ENCODE measurements at regions not wholly inside any gene's neighbourhood (a gene's known extent, or its start where the extent isn't known, plus 50 kb on each side); places are given as distances from the start of the nearest gene placed in this dataset.

DNA sequence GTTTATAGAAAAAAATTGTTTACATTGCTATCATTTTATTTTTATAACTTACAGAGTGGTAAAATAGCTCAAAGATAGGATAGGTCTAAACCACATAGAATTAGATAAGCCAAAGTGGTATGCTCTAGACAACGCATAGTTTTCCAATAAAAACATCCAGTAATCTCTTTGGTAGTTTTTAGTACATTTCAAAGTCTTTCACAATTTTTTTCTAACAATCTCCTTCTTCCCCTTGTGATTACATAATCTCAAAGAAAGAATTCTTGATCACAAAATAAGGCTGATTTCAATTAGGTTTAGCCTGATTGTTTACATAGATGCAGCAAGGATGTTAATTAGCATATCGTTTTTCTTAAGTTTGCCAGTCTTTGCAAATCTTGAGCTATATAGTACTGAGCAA lies 460.0 kb downstream of the FUT8 start:
- TF ChIP-seq, protein P1, sequence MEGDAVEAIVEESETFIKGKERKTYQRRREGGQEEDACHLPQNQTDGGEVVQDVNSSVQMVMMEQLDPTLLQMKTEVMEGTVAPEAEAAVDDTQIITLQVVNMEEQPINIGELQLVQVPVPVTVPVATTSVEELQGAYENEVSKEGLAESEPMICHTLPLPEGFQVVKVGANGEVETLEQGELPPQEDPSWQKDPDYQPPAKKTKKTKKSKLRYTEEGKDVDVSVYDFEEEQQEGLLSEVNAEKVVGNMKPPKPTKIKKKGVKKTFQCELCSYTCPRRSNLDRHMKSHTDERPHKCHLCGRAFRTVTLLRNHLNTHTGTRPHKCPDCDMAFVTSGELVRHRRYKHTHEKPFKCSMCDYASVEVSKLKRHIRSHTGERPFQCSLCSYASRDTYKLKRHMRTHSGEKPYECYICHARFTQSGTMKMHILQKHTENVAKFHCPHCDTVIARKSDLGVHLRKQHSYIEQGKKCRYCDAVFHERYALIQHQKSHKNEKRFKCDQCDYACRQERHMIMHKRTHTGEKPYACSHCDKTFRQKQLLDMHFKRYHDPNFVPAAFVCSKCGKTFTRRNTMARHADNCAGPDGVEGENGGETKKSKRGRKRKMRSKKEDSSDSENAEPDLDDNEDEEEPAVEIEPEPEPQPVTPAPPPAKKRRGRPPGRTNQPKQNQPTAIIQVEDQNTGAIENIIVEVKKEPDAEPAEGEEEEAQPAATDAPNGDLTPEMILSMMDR (conservative IDR thresholded peaks at IDR 0.05), result no peak
- no peak overlapping the region for H3K27ac ChIP-seq

DNA sequence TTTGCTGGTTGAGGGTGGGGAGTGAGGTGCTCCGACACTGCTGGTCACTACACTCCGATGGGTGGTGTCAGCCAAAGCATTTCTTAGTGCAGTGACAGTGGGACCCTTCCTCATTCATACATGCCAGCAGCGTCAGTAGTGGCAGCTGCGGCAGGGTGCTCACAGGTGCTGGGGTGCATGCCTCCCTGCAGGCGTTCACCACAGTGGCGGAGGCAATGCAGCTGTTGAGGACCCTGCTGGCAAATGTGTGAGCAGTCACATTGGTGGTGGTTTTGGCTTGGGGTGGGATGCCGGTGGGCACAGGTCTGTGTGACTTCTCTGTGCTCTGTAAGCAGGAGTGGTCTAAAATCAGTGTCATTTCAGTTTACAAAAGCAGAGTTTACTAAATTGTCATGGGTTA lies 464.6 kb downstream of the FUT8 start:
- TF ChIP-seq, protein P1 (conservative IDR thresholded peaks at IDR 0.05), result no peak

DNA sequence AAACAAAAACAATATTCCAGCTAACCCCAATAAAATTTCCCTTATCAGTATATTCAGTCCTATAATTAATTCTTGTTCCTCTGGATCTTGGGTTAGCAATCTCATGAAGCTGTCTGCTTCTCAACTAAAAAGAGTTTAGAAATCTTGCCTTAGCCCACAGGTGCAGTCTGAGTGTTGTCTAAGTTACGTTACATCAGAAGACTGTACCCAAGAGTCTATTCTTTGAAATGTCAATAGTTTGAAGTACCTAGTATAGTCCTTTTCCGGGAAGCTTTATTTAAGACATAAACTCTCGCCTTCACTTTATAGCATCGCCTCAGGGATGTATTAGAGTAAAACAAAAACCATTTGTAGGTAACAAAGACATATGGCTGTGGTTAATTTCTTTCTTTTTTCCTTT lies 465.1 kb downstream of the FUT8 start:
- TF ChIP-seq, protein P1 (conservative IDR thresholded peaks at IDR 0.05), result no peak
- H3K27ac ChIP-seq, result no peak overlapping the region

More for the DNA sequence above, 464.6 kb downstream of the FUT8 start:
- no peak overlapping the region for H3K27ac ChIP-seq

DNA sequence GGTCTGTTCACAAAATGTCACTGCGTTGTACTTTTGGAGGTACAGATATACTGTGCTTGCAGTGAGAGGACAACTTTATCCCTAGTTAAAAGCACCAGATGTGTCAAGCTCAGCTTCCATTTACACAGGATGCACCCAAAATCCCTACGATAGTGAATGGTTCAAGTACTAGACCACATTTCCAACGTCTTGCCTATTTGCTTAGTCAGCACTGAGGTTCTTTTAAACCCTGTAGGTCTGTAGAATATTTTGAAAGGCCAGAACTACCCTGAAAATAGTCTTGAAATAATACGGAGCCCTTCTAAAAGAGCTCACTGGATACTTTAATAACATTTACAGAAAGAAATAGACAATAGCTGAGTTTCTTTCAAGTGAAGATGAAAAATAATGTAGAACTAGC lies 466.1 kb downstream of the FUT8 start:
- H3K27ac ChIP-seq, result no peak overlapping the region
- TF ChIP-seq, protein P1 (conservative IDR thresholded peaks at IDR 0.05), result no peak

DNA sequence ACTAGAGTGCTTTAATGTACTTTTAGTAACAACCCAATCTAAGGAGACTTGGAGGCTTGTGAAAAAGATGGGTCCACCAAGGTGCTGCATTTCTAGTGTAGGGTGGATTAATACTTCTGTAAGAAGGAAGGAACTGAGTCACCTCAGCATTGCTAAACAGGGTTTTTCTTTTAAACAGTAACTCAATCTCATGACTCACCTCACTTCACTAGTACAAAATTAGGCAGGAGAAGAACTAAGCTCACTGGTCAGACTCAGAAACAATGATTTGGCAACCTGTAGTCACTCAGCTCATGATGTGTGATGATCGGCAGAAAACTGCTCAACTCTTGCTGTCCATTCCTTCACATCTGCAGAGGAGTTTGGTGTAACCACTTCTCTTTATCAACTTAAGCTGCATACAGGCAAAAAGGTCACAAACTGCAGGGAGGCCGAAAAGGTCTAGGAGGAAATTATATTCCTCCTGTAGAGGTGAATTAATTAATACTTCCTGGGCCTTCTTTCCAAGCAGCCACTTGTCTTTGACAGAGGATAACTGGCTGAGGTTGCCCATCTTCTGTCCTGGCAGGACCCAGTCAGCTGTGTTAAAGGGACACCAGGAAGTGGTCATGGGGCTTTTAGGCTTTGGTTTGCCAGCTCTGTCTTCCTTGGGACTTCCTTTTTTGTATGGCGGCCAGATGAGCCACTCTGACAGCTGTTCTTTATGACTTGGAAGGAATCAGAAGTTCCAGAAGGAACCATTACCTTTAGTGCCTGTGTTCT lies 466.9 kb downstream of the FUT8 start:
- TF ChIP-seq, protein P1 (conservative IDR thresholded peaks at IDR 0.05), result no peak
- H3K27ac ChIP-seq, result no peak overlapping the region

DNA sequence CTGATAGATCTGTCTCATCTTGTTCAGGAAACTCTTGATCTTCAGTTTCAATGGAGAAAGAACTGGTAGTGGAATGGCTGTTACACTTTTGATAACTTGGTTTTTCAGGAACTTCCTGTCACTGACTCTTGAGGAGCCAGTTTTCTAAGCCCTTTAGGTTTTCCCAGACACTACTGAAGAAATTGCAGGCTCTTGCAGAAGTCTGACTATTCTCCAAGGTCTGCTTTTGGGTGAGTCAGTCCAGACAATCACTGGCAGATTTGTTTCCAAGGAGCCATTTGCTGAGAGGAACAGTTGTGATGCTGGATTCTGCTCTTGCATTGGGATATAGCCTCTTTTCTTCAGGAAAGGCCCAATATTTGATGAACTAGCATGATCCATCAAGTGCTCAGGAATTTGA lies 468.0 kb downstream of the FUT8 start:
- TF ChIP-seq, protein P1 (conservative IDR thresholded peaks at IDR 0.05), result no peak
- no peak overlapping the region for H3K27ac ChIP-seq

DNA sequence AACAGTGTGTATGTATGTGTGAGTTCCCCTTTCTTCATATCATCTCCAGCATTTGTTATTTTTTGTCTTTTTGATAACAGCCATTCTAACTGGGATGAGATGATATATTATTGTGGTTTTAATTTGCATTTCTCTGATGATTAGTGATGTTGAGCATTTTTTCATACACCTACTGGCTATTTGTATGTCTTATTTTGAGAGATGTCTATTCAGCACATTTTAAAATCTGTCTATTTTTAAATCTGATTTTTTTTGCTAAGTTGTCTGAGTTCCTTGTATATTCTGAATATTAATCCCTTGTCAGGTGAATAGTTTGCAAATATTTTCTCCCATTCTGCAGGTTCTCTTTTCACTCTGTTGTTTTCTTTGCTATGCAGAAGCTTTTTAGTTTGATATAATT lies 469.1 kb downstream of the FUT8 start:
- no peak overlapping the region for H3K27ac ChIP-seq
- TF ChIP-seq, protein P1 (conservative IDR thresholded peaks at IDR 0.05), result no peak
